ENCODE measurements at regions not wholly inside any gene's neighbourhood (a gene's known extent, or its start where the extent isn't known, plus 50 kb on each side); places are given as distances from the start of the nearest gene placed in this dataset.

DNA sequence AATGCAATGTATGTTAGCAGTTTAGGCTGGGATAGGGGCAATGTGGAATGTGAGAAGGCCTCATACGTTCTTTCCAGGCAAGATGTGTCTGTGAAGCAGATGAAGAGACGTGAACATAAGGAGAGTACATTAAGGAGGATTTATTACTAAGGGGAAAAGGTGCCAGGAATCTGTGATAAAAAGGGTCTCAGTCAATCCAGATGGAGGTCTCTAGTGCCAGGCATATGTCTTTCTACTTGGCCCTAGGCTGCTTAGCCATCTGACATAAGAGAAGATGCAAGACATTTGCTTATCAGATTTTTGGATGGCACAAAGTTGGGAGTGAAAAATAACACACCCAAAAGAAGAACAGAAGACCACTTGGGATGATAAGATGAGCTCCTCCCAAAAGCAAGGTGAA, 93.0 kb upstream of the PRKG2 start:
- TF ChIP-seq EZH2 (IDR thresholded peaks at IDR 0.05; ENCODE audit: borderline replicate concordance, low read depth, low read length, severe bottlenecking) (no peak), POLR2AphosphoS5 (IDR thresholded peaks at IDR 0.05; ENCODE audit: insufficient read depth, low read depth, low read length) (no peak), FOS (IDR thresholded peaks at IDR 0.05; ENCODE audit: borderline replicate concordance, insufficient read depth, low read length) (no peak), JUN (IDR thresholded peaks at IDR 0.05; ENCODE audit: borderline replicate concordance, insufficient read depth, insufficient read length, low read depth) (no peak), MYC (IDR thresholded peaks at IDR 0.05; ENCODE audit: low read depth, low read length) (no peak), POLR2A (IDR thresholded peaks at IDR 0.05; ENCODE audit: low read depth, low read length) (no peak)
- TF ChIP-seq, protein P1, sequence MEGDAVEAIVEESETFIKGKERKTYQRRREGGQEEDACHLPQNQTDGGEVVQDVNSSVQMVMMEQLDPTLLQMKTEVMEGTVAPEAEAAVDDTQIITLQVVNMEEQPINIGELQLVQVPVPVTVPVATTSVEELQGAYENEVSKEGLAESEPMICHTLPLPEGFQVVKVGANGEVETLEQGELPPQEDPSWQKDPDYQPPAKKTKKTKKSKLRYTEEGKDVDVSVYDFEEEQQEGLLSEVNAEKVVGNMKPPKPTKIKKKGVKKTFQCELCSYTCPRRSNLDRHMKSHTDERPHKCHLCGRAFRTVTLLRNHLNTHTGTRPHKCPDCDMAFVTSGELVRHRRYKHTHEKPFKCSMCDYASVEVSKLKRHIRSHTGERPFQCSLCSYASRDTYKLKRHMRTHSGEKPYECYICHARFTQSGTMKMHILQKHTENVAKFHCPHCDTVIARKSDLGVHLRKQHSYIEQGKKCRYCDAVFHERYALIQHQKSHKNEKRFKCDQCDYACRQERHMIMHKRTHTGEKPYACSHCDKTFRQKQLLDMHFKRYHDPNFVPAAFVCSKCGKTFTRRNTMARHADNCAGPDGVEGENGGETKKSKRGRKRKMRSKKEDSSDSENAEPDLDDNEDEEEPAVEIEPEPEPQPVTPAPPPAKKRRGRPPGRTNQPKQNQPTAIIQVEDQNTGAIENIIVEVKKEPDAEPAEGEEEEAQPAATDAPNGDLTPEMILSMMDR (IDR thresholded peaks at IDR 0.05; ENCODE audit: extremely low read depth in 1 of 2, insufficient read depth in 1 of 2, low read depth in 1 of 2, low read length in 2 of 2): no peak
- TF ChIP-seq, protein P2, sequence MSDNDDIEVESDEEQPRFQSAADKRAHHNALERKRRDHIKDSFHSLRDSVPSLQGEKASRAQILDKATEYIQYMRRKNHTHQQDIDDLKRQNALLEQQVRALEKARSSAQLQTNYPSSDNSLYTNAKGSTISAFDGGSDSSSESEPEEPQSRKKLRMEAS (IDR thresholded peaks at IDR 0.05; ENCODE audit: insufficient read depth, insufficient read length): no peak
- H3K9me1 ChIP-seq (replicated peaks; ENCODE audit: control insufficient read depth, extremely low read depth, insufficient read depth, low read length): no peaks in the 10 kb centered on the region
- ChIA-PET CTCF (no interaction called here), POLR2A (no interaction called here)
- no peak for DNase-seq (ENCODE audit: low read depth, low spot score)
- no peaks in the 10 kb centered on the region for H3K79me2 ChIP-seq (ENCODE audit: control insufficient read depth, insufficient read depth, low read length)
- H4K20me1 ChIP-seq (replicated peaks; ENCODE audit: control insufficient read depth, extremely low read depth, insufficient read depth, low read length): no peaks in the 10 kb centered on the region
- H3K9ac ChIP-seq (replicated peaks; ENCODE audit: extremely low read depth, insufficient read depth, low read length): no peak overlapping the region
- no peaks in the 10 kb centered on the region for H3K4me1 ChIP-seq (ENCODE audit: control insufficient read depth, extremely low read depth, insufficient read depth, low read length)
- no peak overlapping the region for H3K27ac ChIP-seq (ENCODE audit: insufficient read depth, low read depth, low read length)
- intact Hi-C loops (cut with micrococcal nuclease): no loop called here
- no peaks in the 10 kb centered on the region for H3K36me3 ChIP-seq (ENCODE audit: control insufficient read depth in 2 of 2, extremely low read depth in 1 of 2, insufficient read depth in 2 of 2, low read length in 2 of 2)
- H3K4me3 ChIP-seq (replicated peaks in 1 of 3; ENCODE audit: insufficient read depth in 1 of 3, low read depth in 1 of 3, low read length in 3 of 3): no peak overlapping the region
- H3K9me3 ChIP-seq (replicated peaks; ENCODE audit: control insufficient read depth, insufficient read depth, low read length): no peaks in the 10 kb centered on the region
- no peaks in the 10 kb centered on the region for H3K27me3 ChIP-seq (ENCODE audit: control insufficient read depth in 2 of 2, insufficient read depth in 2 of 2, low read length in 2 of 2)
- BruUV-seq (replicated peaks): no TSS peak
- dilution Hi-C loops (cut with MboI; ENCODE audit: extremely low pct_ligation_motif_present, low sequenced_read_pairs): no loop called here
- H2AFZ ChIP-seq (ENCODE audit: low read depth, low read length): no peak overlapping the region
- H3K4me2 ChIP-seq (ENCODE audit: insufficient read depth, low read length): no peak overlapping the region
- FAIRE-seq: no peak
